ENCODE measurements at regions not wholly inside any gene's neighbourhood (a gene's known extent, or its start where the extent isn't known, plus 50 kb on each side); places are given as distances from the start of the nearest gene placed in this dataset.

- peaks cover 4% of the 10 kb centered on the region for H3K36me3 Mint-ChIP-seq (ENCODE audit: low read depth)
- H3K9me3 Mint-ChIP-seq (ENCODE audit: low read depth) = peaks cover 20% of the 10 kb centered on the region
- H3K27me3 Mint-ChIP-seq (ENCODE audit: low read depth) = peaks cover 3% of the 10 kb centered on the region
- DNase-seq (ENCODE audit: low spot score) = no peak
- H3K27ac Mint-ChIP-seq (ENCODE audit: unreplicated experiment) = no peak overlapping the region
- peaks cover 47% of the 10 kb centered on the region for H3K4me1 Mint-ChIP-seq (ENCODE audit: low read depth)
- H3K4me3 Mint-ChIP-seq (ENCODE audit: unreplicated experiment) = no peak overlapping the region
- TF ChIP-seq CTCF (IDR thresholded peaks at IDR 0.05) = no peak
Observed at GRCh38 chr20:58129721-58130151, 98.7 kb downstream of the ANKRD60 start.

- peaks cover 47% of the 10 kb centered on the region for H3K4me1 Mint-ChIP-seq (ENCODE audit: low read depth)
- H3K27ac Mint-ChIP-seq (ENCODE audit: unreplicated experiment) = no peak overlapping the region
- no peak for TF ChIP-seq CTCF (IDR thresholded peaks at IDR 0.05)
- H3K27me3 Mint-ChIP-seq (ENCODE audit: low read depth) = peaks cover 3% of the 10 kb centered on the region
- H3K9me3 Mint-ChIP-seq (ENCODE audit: low read depth) = peaks cover 25% of the 10 kb centered on the region
- H3K4me3 Mint-ChIP-seq (ENCODE audit: unreplicated experiment) = no peak overlapping the region
- DNase-seq (ENCODE audit: low spot score) = no peak
- H3K36me3 Mint-ChIP-seq (ENCODE audit: low read depth) = peaks cover 4% of the 10 kb centered on the region
Observed at GRCh38 chr20:58128635-58129625, 99.5 kb downstream of the ANKRD60 start.

GRCh38 chr20:58127701-58128111 lies 100.7 kb downstream of the ANKRD60 start:
- Mint-ChIP-seq H3K4me3 (ENCODE audit: unreplicated experiment) (no peak overlapping the region), H3K27me3 (ENCODE audit: low read depth) (no peaks in the 10 kb centered on the region), H3K9me3 (ENCODE audit: low read depth) (peaks cover 27% of the 10 kb centered on the region), H3K4me1 (ENCODE audit: low read depth) (peaks cover 35% of the 10 kb centered on the region), H3K36me3 (ENCODE audit: low read depth) (peaks cover 6% of the 10 kb centered on the region), H3K27ac (ENCODE audit: unreplicated experiment) (no peak overlapping the region)
- no peak for DNase-seq (ENCODE audit: low spot score)
- no peak for TF ChIP-seq CTCF (IDR thresholded peaks at IDR 0.05)

GRCh38 chr20:58125726-58126125 lies 102.7 kb downstream of the ANKRD60 start:
- Mint-ChIP-seq H3K4me3 (ENCODE audit: unreplicated experiment) (no peak overlapping the region), H3K27ac (ENCODE audit: unreplicated experiment) (no peak overlapping the region), H3K9me3 (ENCODE audit: low read depth) (peaks cover 27% of the 10 kb centered on the region), H3K36me3 (ENCODE audit: low read depth) (peaks cover 6% of the 10 kb centered on the region), H3K27me3 (ENCODE audit: low read depth) (no peaks in the 10 kb centered on the region), H3K4me1 (ENCODE audit: low read depth) (peaks cover 15% of the 10 kb centered on the region)
- no peak for DNase-seq (ENCODE audit: low spot score)
- no peak for TF ChIP-seq CTCF (IDR thresholded peaks at IDR 0.05)

- DNase-seq (ENCODE audit: low spot score) = no peak
- Mint-ChIP-seq H3K27me3 (ENCODE audit: low read depth) (no peaks in the 10 kb centered on the region), H3K4me3 (ENCODE audit: unreplicated experiment) (no peak overlapping the region), H3K9me3 (ENCODE audit: low read depth) (peaks cover 29% of the 10 kb centered on the region), H3K36me3 (ENCODE audit: low read depth) (peaks cover 7% of the 10 kb centered on the region), H3K4me1 (ENCODE audit: low read depth) (peaks cover 5% of the 10 kb centered on the region), H3K27ac (ENCODE audit: unreplicated experiment) (no peak overlapping the region)
- TF ChIP-seq CTCF (IDR thresholded peaks at IDR 0.05) = no peak
Observed at GRCh38 chr20:58117944-58118343, 110.5 kb downstream of the ANKRD60 start.

Data from chondrocyte (in vitro differentiated cells).